NCI-H2196 treated with DMSO at 0.1 percent for 48 hours (cell line): ENCODE measurements at regions not wholly inside any gene's neighbourhood (a gene's known extent, or its start where the extent isn't known, plus 50 kb on each side); places are given as distances from the start of the nearest gene placed in this dataset.
"Not testable (repeated sequence)": the region's sequence is repeated elsewhere in the genome, so short reads cannot be mapped to it uniquely, and the experiment has no call there.

Source experiments
- DNase-seq: peaks from one replicate; lab custom pipeline; 2025; ENCODE audit not compliant: unreplicated experiment; lab: John Stamatoyannopoulos, UW

DNA sequence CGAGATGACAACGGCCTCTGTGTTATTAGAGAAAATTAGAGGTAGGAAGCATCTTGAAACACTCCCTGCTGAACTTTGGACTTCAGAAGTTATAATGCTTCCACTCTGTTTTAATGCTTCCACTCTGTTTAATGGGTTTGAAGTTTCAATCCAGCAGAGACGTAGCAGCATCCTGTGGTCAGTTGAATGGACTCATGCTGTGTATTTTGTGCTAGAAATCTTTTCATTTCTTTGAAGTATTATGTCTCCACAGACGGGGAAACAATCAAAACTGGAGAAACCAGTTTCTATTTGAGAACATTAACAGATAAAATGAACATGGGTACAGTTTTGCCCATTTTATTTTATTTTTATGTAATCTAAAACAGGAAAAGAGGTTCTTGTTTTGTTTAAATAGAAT is 1736.2 kb downstream of the SLITRK5 start:
- no peak for DNase-seq

DNA sequence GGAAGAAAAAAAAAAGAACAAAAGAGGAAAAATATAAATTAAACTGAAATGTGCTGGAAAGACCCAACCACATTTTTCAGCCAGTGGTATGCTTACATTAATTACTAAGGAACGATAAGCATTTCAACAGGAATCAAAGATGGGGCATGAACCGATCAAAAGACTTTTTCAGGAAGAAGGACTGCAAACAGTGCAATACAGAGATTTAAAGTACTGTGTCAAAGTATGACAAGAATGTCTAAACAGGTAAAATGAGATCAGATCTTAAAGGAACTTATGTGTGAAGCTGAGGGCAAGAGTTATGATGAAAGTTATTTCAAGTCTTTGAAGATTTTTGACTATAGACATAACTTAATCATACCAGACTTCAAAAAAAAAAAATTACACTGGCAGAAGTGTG is 1761.8 kb downstream of the SLITRK5 start:
- DNase-seq, result no peak

DNA sequence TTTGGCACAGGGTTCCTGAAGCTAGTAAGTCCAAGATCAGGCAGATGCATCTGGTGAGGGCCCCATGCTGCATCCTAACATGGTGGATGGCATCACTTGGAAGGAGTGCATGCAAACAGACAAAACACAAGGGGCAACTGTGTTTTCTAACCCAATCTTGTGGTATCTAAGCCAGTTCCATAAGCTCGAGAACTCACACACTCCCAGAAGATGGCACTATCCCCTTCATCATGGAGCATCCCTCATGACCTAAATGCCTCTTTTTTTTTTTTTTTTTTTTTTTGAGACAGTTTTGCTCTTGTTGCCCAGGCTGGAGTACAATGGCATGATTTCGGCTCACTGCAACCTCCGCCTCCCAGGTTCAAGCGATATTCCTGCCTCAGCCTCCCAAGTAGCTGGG is 1763.5 kb downstream of the SLITRK5 start:
- not testable (repeated sequence) for DNase-seq

DNA sequence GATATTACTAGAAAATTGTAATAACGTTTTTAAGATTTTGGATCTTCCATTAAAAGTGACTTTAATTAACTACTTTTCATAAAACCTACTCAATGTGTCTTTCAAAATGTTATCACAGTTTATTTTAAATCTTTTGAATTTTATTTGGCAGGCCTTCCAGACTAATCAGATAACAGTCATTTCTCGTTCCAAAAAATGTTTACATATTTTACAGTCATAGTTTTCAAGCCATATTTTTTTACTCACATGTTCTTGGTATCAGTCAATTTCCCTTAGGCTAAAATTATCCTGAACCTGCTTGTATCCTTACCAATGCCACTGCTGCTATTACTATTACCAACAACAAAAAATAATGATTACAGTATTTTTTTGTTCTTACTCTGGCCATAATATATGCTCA is 1783.5 kb downstream of the SLITRK5 start:
- no peak for DNase-seq

DNA sequence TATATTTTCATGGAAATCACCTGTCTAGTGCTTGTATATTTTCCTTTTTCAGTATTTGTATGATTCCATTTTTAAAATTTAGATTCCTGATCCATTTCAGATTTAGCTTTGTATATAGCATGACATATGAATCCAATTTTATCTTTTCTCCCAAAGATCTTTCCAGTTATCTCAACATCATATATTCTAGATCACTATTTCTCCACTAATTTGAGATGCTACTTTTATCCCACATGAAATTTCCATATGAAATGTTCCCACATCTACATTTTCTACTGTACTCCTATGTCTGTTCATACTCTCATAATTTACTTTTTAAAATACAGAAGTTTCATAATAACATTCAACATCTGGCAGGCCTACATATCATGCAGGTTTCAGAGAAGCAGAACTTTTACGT is 1784.1 kb downstream of the SLITRK5 start:
- DNase-seq, result no peak

DNA sequence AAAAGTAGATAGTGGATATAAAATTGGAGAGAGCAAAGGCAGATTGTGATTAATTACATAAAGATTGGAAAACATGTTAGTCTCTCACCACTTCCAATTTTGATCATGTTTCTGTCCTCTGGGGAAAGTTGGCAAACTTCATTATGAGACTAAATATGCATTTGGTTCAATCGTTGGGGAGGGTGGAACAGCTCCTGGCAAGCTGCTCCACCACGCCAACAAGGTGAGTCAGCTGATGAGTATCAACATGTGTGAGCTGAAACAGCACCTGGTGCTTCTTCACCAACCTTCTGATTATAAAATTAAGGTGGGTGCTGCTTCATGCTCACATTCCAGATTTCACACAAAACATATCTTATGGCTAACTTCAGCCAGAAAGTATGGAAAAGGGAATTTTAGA is 1784.6 kb downstream of the SLITRK5 start:
- no peak for DNase-seq

DNA sequence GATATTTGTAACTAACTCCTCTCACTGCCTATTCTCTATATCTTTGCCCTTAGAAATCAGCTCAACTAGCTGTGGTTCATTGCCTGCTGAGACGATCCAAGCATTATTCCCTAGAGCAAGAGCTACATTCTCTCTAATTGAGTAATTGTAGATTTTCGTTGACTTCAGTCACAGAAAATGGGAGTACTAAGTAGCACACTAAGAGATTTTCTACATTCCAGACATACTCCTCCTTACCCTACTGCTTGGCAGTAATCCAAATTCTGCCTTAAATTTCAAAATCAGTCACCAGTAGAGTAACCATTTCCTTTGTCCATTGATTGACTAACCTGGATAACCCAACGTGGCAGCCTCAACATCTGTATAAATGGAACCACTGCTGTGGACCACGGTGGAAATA is 1786.8 kb downstream of the SLITRK5 start:
- DNase-seq, result no peak

DNA sequence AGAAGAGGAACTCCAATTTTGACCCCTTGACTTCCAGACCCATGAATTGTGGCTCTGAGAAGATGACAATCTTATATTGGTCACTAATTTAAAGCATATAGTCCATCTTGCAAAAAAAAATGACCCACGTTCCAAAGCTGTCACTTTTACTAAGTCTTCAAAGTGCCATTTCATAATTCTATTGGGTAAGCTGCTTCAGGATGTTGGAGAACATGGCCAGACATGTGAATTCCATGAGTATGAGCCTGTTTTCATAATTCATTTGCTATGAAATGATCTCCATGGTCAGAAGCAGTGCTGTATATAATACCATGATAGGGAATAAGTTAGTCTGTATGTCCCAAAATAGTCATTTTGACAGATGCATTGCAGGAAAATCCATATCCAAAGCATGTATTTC is 1787.3 kb downstream of the SLITRK5 start:
- DNase-seq, result no peak

DNA sequence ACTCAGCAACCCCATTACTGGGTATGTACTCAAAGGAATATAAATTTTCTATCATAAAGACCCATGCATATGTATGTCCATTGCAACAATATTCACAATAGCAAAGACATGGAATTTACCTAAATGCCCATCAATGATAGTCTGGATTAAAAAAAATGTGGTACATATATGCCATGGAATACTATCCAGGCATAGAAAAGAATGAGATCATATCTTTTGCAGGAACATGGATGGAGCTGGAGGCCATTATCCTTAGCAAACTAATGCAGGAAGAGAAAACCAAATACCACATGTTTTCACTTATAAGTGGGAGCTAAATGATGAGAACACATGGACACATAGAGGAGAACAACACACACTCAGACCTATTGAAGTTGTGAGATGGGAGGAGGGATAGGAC is 1789.7 kb downstream of the SLITRK5 start:
- DNase-seq, result not testable (repeated sequence)

DNA sequence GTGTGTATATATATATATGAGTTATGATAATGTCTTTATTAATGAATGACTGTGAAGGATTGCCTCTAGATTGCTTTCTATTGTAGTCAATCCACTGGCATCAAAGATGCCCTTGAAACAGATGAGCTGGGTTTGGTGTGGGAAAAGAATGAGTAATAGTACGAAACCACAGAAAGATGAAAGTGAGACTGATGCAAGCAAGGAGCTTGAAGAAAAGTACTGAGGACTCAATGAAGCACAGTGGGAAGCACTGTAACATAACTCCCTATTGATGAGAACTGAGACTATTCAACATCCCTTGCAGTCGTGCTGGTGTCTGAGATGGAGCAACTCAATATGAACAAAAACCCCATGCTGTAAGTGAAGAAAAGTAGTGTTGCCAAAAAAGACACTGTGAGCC is 1794.2 kb downstream of the SLITRK5 start:
- no peak for DNase-seq

DNA sequence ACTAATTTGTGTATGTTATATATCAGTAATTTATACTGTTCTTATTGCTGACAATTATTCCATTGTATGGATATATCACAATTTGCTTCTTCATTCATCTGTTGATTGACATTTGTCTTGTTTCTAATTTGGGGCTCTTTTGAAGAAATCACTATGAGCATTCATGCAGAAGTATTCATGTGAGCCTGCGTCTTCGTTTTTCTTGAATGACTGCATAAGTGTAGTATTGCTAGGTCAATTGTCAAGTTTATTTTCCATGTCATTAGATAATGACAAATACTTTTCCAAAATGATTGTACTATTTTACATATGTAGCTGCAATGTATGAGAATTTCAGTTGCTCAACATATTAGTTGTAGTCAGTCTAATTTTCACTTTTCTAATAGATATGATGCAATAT is 1796.9 kb downstream of the SLITRK5 start:
- no peak for DNase-seq

DNA sequence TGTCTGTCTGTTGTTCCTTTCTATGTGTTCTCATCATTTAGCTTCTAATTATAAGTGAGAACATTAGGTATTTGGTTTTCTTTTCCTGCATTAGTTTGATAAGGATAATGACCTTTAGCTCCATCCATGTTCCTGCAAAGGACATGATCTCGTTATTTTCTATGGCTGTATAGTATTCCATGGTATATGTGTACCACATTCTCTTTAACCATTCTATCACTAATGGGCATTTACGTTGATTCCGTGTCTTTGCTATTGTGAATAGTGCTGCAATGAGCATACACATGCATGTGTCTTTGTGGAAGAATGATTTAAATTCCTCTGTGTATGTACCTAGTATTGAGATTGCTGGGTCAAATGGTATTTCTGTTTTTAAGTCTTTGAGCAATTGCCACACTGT is 1799.7 kb downstream of the SLITRK5 start:
- no peak for DNase-seq

DNA sequence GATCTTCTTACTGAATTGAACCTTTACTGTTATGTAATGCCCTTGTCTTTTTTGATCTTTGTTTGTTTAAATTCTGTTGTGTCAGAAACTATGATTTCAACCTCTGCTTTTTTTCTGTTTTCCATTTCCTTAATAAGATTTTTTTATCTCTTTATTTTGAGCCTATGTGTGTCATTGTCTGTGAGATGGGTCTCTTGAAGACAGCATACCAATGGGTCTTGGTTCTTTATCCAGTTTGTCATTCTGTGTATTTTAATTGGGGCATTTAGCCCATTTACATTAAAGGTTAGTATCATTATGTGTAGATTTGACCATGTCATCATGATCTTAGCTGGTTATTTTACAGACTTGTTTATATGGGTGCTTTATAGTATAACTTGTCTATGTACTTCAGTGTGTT is 1803.3 kb downstream of the SLITRK5 start:
- DNase-seq, result no peak

DNA sequence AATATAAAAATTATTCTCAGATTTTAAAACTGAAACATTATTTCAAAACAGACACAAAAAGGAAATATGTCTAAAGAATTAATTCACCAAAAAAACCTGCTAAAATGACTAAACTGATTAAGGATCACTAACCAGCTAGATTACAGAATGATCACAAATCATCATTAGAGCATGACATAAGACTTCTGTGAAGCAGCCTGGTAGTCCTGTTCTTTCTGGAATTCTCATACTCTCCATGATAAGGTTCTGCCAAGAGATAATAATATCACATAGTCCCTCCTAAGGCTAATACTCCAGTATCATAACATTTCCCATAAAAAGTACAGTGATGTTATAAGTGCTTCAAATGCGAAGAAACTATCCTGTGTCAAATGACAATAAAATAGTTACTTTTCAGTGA is 1814.9 kb downstream of the SLITRK5 start:
- no peak for DNase-seq

DNA sequence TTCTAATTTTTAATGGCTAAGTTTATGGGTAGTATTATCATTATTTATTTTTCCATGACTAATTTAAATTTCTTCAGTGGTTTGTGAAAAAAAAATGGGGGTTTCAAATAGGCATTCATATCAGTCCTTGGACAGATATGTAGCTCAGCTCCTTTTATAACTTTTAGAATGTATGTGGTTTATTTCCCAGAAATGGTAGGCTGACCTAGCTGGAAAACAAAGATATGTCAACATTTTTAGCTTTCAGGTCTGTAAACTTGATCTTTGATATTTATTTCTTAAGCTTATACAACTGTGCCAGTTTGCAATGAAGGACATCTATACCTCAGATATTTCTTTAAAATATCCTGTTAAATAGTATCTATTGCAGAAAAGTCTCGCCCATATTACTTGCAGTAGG is 1815.5 kb downstream of the SLITRK5 start:
- DNase-seq, result no peak

DNA sequence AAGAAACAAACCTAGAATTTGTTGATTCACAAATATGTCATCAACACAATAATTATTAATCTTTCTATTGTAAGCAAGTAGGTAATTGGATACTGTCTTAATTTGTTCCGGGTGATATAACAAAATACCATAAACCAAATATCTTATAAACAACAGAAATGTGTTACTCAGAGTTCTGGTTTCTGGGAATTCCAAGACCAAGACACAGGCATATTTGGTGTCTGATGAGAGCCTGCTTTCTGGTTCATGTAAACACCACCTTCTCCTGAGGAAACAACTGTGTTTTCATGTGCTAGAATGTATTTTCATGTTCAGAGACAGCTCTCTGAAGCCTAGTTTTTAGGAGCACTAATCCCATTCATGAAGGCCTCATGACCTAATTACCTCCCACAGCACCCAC is 1819.5 kb downstream of the SLITRK5 start:
- no peak for DNase-seq

DNA sequence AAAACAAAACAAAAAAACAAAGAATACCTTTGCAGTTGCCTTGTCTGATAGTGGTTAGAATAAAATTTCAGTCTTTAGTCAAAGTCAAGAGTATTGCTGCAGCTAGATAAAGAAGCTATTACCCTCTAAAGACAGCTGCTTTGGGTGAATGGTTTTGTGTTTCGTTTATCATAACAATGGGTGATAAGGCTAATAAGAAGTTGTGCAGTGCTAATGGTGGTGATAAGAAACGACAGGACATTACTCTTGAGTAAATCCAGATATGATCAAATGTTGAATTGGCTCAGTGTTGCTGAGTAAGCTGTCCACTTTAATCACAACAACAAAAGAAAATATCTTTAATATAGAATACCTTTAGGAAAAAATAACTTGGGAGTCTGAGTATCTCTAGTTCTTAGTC is 1825.3 kb downstream of the SLITRK5 start:
- no peak for DNase-seq

DNA sequence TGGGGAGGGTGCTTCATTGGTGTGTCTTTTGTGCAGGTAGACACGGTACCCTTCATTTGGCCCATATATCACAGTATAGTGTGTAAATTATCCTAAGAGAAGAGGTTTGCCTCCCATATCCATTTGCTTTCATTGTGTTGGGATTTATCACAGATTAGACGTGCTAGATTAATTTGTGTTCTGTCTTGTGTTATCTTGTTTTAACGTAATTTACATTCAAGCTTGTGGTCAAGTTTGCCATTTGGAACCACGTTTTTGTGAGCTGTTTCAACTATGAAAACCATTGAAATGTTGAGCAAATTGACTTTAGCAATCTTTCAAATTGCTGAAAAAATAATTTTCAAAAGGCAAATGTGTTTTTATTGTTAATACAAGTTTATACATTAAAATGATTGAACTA is 1826.5 kb downstream of the SLITRK5 start:
- no peak for DNase-seq

DNA sequence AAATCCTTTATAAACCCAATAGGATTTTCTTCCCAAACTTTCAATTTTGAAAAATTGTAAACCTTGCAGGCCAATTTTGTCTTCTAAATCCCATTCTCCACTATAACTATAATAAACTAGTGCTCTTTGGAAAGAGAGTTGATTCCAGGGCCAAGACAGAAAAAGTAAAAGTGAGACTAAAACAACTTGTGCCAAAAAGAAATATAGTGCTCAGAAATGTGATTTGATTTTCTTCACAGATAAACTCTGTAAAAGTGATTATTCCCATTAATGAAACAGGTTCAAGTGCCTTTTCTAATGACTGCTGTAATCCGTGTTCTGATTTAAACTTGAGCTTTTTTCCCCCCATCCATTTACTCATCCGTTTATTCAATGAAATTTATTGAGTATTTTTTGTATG is 1831.1 kb downstream of the SLITRK5 start:
- no peak for DNase-seq

DNA sequence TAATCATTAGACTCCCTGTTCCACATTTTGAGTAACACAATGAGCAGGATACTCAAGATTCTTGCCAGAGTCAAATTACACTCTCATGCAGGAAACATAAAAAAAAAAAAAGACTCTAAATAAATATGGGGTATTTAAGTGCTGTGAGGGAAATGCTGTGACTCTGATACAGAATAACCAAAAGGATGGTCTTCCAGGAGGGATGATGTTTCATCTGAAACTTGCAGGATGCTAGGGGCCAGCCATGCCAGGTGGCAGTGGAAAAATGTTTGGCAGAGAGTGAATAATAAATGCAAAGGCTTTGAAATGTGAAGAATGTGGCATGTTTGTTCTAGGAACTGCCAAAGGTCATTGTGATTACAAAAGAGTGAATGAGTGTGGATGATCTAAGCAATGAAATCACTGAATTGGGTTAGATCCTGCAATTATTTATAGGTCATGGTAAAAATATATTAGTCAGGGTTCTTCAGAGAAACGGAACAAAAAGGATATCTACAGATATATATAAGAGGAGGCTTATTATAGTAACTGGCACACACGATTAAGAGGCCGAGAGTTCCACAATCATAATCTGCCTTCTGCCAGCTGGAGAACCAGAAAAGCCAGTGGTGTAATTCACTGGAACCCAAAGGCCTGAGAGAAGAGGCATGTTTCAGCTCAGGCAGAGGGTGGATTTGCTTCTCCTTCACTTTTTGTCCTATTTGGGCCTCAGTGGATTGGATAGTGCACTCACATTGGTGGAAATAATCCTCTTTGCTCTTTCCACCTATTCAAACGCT is 1832.8 kb upstream of the MIR17HG start:
- no peak for DNase-seq

DNA sequence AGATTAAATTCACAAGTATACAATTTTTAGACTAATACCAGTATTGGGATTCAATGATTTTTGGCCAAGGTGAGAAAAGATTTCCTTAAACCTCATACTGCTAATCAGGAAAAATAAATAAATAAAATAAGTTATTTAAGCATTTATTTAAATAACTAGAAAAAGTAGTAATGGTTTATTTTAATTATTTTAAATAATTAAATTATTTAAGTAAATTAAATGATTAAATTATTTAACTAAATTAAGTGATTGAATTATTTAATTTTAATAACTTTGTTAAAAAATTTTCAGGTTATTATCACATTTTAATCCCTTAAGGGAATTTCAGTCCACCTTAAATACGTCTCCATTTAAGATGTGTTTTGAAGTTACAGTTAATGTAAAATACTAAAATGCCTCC is 1831.5 kb upstream of the MIR17HG start:
- no peak for DNase-seq

DNA sequence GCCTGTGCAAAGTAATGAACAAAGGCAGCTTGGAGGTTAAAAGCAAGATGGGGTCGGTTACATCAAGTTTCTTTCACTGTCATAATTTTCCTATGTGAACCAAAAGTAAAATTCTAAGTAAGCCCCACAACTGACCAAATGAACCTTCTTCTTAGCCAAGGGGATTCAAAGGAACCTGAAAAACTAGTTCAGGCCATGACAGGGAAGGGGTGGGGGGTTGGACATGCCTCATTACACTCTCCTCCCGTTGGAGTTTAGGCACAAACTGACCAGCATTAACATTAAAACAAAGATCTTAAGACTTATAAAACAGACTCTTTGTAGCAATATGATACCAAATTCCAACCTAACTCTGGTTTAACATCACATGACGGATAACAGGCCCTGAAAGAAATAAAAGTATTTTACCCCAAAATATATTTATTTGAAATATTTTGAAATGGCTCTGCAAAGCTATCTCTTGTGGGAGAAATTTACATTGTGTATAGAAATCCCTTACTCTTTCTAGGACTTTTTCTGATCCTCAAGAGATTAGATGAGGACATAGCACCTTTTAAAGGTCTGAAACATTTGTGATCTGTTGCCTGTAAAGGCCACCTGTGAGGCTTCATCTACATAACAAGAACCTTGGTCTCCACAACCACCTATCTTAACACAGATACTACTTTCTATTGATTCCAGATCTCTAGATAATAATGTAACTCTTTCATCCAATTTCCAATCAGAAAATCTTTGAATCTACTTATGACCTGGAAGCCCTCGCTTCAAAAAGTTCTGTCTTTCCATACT is 1829.0 kb upstream of the MIR17HG start:
- no peak for DNase-seq

DNA sequence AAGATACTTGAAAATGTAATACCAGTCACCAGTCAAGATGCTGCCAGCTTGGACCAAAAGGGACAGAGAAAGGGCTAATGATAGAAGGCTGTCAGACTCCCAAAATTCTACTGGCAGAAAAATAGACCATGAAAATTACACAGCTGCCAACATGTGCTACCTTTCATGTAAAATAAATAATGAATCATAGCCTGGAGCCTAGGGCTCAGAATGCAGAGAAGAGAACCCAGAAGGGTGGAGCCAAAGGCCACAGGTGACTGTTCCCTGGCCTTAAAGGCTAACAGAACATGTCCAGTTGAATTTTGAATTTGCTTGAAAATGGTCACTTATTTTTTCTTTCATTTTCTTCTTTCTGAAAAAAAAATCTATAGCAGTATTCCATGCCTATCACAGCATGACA is 1827.0 kb upstream of the MIR17HG start:
- DNase-seq, result no peak
